ENCODE measurements at regions not wholly inside any gene's neighbourhood (a gene's known extent, or its start where the extent isn't known, plus 50 kb on each side); places are given as distances from the start of the nearest gene placed in this dataset.

- DNase-seq (ENCODE audit: extremely low spot score): peak; percentile 42
- ChIA-PET POLR2A (no interaction called here), CTCF (interaction anchor here (1.4 to 2.1 kb wide), 2 partner anchors 10 to 20 kb away, joined by 3 to 7 read pairs; no protein-coding TSS in a partner anchor)
- no peak for TF ChIP-seq CTCF (IDR thresholded peaks at IDR 0.05; ENCODE audit: control extremely low read depth, extremely low read depth, low read depth, missing control alignments)
Observed at GRCh38 chr20:39853636-39854035, 835.4 kb downstream of the MAFB start.

DNA sequence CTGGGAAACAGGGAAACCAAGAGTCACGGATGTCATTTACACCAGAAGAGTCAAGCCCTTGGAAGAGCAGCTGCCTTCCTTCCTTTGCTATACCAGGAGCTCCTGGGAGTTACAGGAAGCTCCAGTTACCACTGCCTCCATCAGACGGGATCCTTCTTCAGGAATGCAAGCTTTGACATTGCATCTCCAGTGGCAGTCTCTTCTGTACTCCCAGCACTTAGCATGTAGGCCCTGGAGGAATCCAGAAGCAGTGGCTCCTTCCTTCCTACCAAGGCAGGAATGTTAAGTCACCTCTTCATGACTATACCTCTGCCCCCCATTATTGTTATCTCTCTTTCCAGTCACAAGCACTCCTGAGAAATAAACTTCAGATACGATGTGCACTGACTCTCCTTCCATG is 836.0 kb downstream of the MAFB start:
- DNase-seq (ENCODE audit: extremely low spot score): no peak
- ChIA-PET POLR2A (no interaction called here), CTCF (interaction anchor here (1.1 to 2.1 kb wide), 5 partner anchors 9 to 27 kb away, joined by 3 to 7 read pairs (median 3); no protein-coding TSS in a partner anchor)
- no peak for TF ChIP-seq CTCF (IDR thresholded peaks at IDR 0.05; ENCODE audit: control extremely low read depth, extremely low read depth, low read depth, missing control alignments)

DNA sequence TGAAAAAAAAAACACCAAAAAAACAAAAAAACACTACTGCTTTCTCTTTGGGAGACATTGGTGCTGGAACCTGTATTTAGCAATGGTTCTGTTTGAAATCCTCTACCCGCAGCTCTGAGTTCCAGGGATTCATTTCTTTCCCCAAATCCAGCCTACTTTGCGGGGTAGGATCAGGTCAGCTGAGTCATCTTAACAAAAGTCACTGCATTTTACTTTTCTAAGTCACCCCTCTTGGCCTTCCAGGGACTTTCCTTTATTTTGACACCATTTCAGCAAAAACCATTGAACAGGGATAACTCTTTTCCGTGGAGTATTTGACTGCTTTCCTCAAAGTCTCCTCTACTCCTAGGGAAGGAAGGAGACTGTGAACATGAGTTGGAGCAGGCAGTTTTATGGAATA is 837.6 kb downstream of the MAFB start:
- POLR2A ChIA-PET: no interaction called here
- TF ChIP-seq CTCF (IDR thresholded peaks at IDR 0.05; ENCODE audit: control extremely low read depth, extremely low read depth, low read depth, missing control alignments): no peak
- CTCF ChIA-PET: interaction anchor here (0.8 to 1.4 kb wide), 4 partner anchors 9 to 33 kb away, joined by 3 to 6 read pairs (median 4); no protein-coding TSS in a partner anchor
- DNase-seq (ENCODE audit: extremely low spot score): no peak

DNA sequence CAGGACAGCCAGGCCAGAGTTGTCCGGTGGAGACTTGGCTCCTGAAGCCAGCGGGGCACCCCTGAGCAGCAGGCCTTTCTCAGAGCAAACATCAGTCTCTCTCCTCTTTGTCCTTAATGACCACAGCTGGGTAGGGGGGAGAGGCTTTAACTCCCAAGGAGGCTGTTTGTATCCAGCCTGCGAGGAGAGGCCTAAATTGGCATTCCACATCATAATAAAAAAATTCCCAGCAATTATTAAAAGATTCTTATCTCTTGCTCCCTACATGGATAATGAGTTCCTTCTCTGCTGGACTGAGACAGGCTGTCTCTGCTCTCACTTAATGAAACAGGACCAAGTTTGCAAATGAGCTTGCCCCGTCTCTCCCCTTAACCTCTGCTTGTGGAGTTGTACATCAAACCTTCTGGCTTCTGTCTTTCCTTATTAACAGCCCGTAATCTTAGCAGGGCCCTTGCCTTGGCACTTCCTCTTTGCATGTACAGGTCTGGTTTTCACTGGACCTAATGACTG is 838.2 kb downstream of the MAFB start:
- ChIA-PET CTCF (interaction anchor here (1.4 kb wide), 2 partner anchors 21 to 23 kb away, joined by 3 to 6 read pairs; no protein-coding TSS in a partner anchor), POLR2A (no interaction called here)
- DNase-seq (ENCODE audit: extremely low spot score): no peak
- TF ChIP-seq CTCF (IDR thresholded peaks at IDR 0.05; ENCODE audit: control extremely low read depth, extremely low read depth, low read depth, missing control alignments): no peak

GRCh38 chr20:39850246-39850645 is 838.8 kb downstream of the MAFB start:
- ChIA-PET CTCF (interaction anchor here (1.0 to 1.6 kb wide), 3 partner anchors 10 to 24 kb away, joined by 4 read pairs; no protein-coding TSS in a partner anchor), POLR2A (no interaction called here)
- TF ChIP-seq CTCF (IDR thresholded peaks at IDR 0.05; ENCODE audit: control extremely low read depth, extremely low read depth, low read depth, missing control alignments): no peak
- no peak for DNase-seq (ENCODE audit: extremely low spot score)

GRCh38 chr20:39849664-39850063 is 839.4 kb downstream of the MAFB start:
- ChIA-PET POLR2A (interaction anchor here (0.6 kb wide), 1 partner anchor 541 kb away, joined by 9 read pairs; no protein-coding TSS in a partner anchor), CTCF (interaction anchor here (1.0 to 1.6 kb wide), 4 partner anchors 10 to 24 kb away, joined by 3 to 4 read pairs (median 4); no protein-coding TSS in a partner anchor)
- DNase-seq (ENCODE audit: extremely low spot score): no peak
- no peak for TF ChIP-seq CTCF (IDR thresholded peaks at IDR 0.05; ENCODE audit: control extremely low read depth, extremely low read depth, low read depth, missing control alignments)

All from GM10248 (cell line).